Mucosa of rectum (tissue), 2 donors: ENCODE measurements at regions not wholly inside any gene's neighbourhood (a gene's known extent, or its start where the extent isn't known, plus 50 kb on each side); places are given as distances from the start of the nearest gene placed in this dataset.

Experiments
- H3K27ac ChIP-seq, 2 donors: one replicate each; pipeline ENCODE4 v1.7.0; 2013; ENCODE audit warnings: inconsistent platforms in 2 of 2, low read depth in 2 of 2, low read length in 2 of 2
- H3K27me3 ChIP-seq, 2 donors: one replicate each; pipeline ENCODE4 v1.7.0; 2013; ENCODE audit warnings: low read length in 2 of 2; ENCODE audit not compliant: control insufficient read depth in 2 of 2, insufficient read depth in 2 of 2
- H3K36me3 ChIP-seq, 2 donors: one replicate each; pipeline ENCODE4 v1.7.0; 2013; ENCODE audit warnings: low read length in 2 of 2; ENCODE audit not compliant: control insufficient read depth in 2 of 2, insufficient read depth in 2 of 2
- H3K4me1 ChIP-seq, 2 donors: one replicate each; pipeline ENCODE4 v1.7.0; 2013; ENCODE audit warnings: low read length in 2 of 2, mild to moderate bottlenecking in 1 of 2; ENCODE audit not compliant: control insufficient read depth in 2 of 2, insufficient read depth in 2 of 2
- H3K4me3 ChIP-seq, 2 donors: one replicate each; pipeline ENCODE4 v1.7.0; 2013; ENCODE audit warnings: low read length in 2 of 2
- H3K9ac ChIP-seq, 2 donors: one replicate each; pipeline ENCODE4 v1.7.0; 2013; ENCODE audit warnings: low read length in 2 of 2, low read depth in 1 of 2, mild to moderate bottlenecking in 1 of 2
- H3K9me3 ChIP-seq, 2 donors: one replicate each; pipeline ENCODE4 v1.7.0; 2013; ENCODE audit warnings: low read length in 2 of 2; ENCODE audit not compliant: control insufficient read depth in 2 of 2
- donor health status: healthy.
- donor health status: Normal muscosa, but diverticular disease.

GRCh38 chr13:103531278-103531677, 465.1 kb upstream of the SLC10A2 start:
- no peaks in the 10 kb centered on the region for H3K27me3 ChIP-seq
- H3K4me1 ChIP-seq, result no peaks in the 10 kb centered on the region
- H3K36me3 ChIP-seq, result no peaks in the 10 kb centered on the region
- H3K27ac ChIP-seq, result no peak overlapping the region
- no peak overlapping the region for H3K4me3 ChIP-seq
- H3K9me3 ChIP-seq, result no peaks in the 10 kb centered on the region
- H3K9ac ChIP-seq, result no peak overlapping the region

- Histone ChIP-seq H3K4me1 (no peaks in the 10 kb centered on the region), H3K9me3 (no peaks in the 10 kb centered on the region), H3K9ac (no peak overlapping the region), H3K4me3 (no peak overlapping the region), H3K36me3 (no peaks in the 10 kb centered on the region), H3K27me3 (no peaks in the 10 kb centered on the region), H3K27ac (no peak overlapping the region)
Measured at GRCh38 chr13:103528437-103528836, 462.2 kb upstream of the SLC10A2 start.

GRCh38 chr13:103525530-103525929, 459.3 kb upstream of the SLC10A2 start:
- no peak overlapping the region for H3K9ac ChIP-seq
- H3K27me3 ChIP-seq, result no peaks in the 10 kb centered on the region
- no peaks in the 10 kb centered on the region for H3K4me1 ChIP-seq
- H3K27ac ChIP-seq, result no peak overlapping the region
- H3K9me3 ChIP-seq, result no peaks in the 10 kb centered on the region
- H3K36me3 ChIP-seq, result no peaks in the 10 kb centered on the region
- no peak overlapping the region for H3K4me3 ChIP-seq

DNA sequence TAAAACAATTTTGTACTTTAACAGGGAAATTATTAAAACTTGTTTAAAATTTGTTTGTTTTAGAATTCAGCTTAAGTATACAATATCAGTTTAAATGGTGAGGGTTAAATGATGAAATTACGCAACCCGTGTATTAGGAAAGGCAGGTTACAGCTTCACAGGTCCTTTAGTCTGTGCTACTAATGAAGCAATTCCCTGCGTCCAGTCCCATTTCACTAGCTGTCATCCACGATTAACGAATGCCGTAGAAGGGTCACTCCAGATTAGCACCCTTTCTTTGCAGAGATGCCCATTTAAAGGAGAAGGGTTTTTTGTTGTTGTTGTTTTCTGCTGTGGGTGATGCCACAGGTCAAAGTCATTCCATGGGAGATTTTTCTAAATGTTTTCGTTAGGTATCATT, 457.6 kb upstream of the SLC10A2 start:
- H3K4me3 ChIP-seq, result no peak overlapping the region
- no peaks in the 10 kb centered on the region for H3K27me3 ChIP-seq
- H3K9ac ChIP-seq, result no peak overlapping the region

DNA sequence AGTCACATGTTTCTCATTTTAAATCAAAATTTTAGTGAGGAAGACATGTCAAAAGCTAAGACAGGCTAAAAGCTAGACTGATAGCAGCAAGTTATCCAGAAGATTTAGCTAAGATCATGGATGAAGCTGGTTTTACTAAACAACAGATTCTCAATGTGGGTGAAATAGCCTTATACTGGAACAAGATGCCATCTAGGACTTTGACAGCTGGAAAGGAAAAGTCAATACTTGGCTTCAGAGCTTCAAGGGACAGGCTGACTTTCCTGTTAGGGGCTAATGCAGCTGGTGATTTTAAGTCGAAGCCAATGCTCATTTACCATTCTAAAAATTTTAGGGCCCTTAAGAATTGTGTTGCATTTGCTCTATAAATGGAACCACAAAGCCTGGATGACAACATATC, 455.3 kb upstream of the SLC10A2 start:
- no peak overlapping the region for H3K27ac ChIP-seq
- no peak overlapping the region for H3K9ac ChIP-seq

More for the DNA sequence above, 457.6 kb upstream of the SLC10A2 start:
- Histone ChIP-seq H3K27ac (no peak overlapping the region), H3K36me3 (no peaks in the 10 kb centered on the region), H3K4me1 (no peaks in the 10 kb centered on the region), H3K9me3 (no peaks in the 10 kb centered on the region)

GRCh38 chr13:103517768-103518102, 451.5 kb upstream of the SLC10A2 start:
- H3K27ac ChIP-seq, result peak overlapping the region in 1 of 2 donors; percentile 55
- no peak overlapping the region for H3K9ac ChIP-seq
- H3K4me3 ChIP-seq, result peak overlapping the region in 1 of 2 donors; percentile 45
- H3K4me1 ChIP-seq, result peaks cover 0 to 9% of the 10 kb centered on the region in 2 donors
- no peaks in the 10 kb centered on the region for H3K9me3 ChIP-seq
- no peaks in the 10 kb centered on the region for H3K27me3 ChIP-seq
- no peaks in the 10 kb centered on the region for H3K36me3 ChIP-seq

More for the DNA sequence above, 455.3 kb upstream of the SLC10A2 start:
- Histone ChIP-seq H3K36me3 (no peaks in the 10 kb centered on the region), H3K4me1 (peaks cover 0 to 4% of the 10 kb centered on the region in 2 donors), H3K27me3 (no peaks in the 10 kb centered on the region), H3K4me3 (no peak overlapping the region), H3K9me3 (no peaks in the 10 kb centered on the region)

DNA sequence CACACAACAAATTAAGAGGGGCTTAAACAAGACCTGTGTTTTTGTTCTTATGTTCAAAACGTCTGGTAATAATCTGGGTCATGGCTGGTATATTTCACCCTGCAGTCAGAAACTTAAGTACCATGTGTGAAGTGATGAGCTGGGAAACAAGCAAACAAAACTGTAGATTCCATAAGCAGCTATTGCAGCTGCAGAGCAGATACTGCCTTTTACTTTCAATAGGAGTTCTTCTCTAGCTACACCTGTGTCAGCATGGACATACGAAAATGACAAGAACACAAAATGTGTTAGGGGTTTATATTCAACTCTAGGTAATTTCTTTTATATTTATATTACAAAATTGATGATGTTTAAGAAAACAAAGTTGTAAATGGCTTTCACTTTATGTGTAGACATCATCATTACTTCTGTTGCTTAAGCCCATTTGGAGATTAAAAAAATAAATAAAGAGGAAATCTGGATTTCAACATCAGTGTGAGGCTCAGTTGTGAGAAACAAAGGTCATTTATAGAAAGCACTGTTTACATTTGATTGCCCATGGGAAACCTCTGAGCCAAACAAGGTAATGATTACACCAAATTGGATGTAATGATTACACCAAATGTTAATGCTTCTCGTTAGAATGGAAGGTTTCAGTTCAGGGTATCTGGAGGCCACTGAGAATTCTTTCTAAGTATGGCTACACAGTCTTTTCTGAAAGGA, 451.0 kb upstream of the SLC10A2 start:
- Histone ChIP-seq H3K4me3 (peak overlapping the region in 1 of 2 donors; percentile 45), H3K9ac (no peak overlapping the region), H3K36me3 (no peaks in the 10 kb centered on the region), H3K27ac (peak overlapping the region in 1 of 2 donors; percentile 55), H3K4me1 (peaks cover 0 to 9% of the 10 kb centered on the region in 2 donors), H3K27me3 (no peaks in the 10 kb centered on the region), H3K9me3 (no peaks in the 10 kb centered on the region)

GRCh38 chr13:103516015-103516795, 450.0 kb upstream of the SLC10A2 start:
- no peak overlapping the region for H3K9ac ChIP-seq
- peaks cover 0 to 9% of the 10 kb centered on the region in 2 donors for H3K4me1 ChIP-seq
- no peaks in the 10 kb centered on the region for H3K9me3 ChIP-seq
- H3K27me3 ChIP-seq, result no peaks in the 10 kb centered on the region
- no peak overlapping the region for H3K4me3 ChIP-seq
- no peak overlapping the region for H3K27ac ChIP-seq
- H3K36me3 ChIP-seq, result no peaks in the 10 kb centered on the region

DNA sequence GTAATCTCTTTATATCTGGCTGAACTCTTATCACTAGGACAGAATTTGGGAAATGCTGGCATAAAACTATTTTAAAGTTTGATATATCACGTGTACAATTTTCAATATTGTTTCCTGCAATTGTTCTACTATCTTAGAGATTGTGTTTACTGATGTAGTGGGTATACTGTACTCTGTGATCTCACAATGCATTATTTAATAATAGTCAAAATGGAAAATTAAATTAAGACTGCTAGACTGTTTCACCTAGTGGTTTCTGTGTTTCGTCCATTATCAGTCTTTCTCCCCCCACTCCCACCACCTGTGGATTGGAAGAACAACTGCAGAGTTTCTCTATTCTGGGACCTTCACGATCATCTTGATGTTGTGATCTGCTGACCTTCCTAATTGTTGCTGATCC, 449.2 kb upstream of the SLC10A2 start:
- Histone ChIP-seq H3K9me3 (no peaks in the 10 kb centered on the region), H3K4me1 (peaks cover 0 to 9% of the 10 kb centered on the region in 2 donors), H3K36me3 (no peaks in the 10 kb centered on the region), H3K27ac (no peak overlapping the region), H3K9ac (no peak overlapping the region), H3K27me3 (no peaks in the 10 kb centered on the region), H3K4me3 (no peak overlapping the region)

DNA sequence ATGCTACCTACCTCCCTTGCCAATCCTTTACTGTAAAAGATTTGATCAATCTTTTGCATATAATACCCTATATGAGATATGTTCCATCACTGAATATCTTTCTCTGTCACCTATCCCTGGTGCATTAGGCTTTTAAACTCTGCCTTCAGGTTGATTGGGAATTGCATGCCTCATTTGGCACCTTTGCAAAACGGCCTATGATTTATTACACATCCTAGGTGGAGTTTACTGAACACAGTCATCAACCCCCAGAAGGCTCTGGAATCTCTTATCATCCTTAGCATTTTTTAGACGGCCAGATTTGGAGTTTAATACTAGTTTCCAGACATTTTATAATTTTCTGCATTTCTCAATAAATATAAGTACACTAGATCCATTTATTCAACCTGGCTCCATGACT, 448.4 kb upstream of the SLC10A2 start:
- H3K27me3 ChIP-seq, result no peaks in the 10 kb centered on the region
- H3K4me3 ChIP-seq, result no peak overlapping the region
- no peaks in the 10 kb centered on the region for H3K36me3 ChIP-seq
- H3K9me3 ChIP-seq, result no peaks in the 10 kb centered on the region
- H3K9ac ChIP-seq, result no peak overlapping the region
- H3K4me1 ChIP-seq, result peaks cover 0 to 9% of the 10 kb centered on the region in 2 donors
- no peak overlapping the region for H3K27ac ChIP-seq
